ENCODE measurements at regions not wholly inside any gene's neighbourhood (a gene's known extent, or its start where the extent isn't known, plus 50 kb on each side); places are given as distances from the start of the nearest gene placed in this dataset.

DNA sequence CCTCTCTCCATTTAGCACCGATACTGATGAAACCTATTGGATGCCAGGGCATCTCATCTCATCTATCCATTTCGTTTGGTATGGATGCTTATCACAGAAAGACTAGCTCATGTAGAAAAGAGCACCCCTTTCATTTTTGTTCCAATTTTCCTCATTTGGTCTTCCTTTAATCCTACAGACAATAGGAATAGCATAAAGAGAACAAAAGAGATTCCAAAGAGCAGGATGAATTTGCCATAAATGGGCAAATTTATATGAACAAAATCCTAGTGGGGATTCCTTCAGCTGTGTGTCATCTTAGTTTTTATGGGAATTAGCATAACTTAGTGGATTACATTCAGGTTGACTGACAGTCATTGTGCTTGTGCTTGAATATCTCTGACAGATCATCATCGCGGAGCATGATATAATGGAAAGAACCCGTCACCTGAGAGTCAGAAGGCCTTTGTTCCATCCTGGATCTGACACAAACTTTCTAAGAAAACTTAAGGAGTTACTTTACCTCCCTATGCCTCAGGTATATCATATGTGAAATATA is 777.5 kb upstream of the ADGRL2 start:
- no peak for TF ChIP-seq EZH2phosphoT487 (IDR thresholded peaks at IDR 0.05; ENCODE audit: low read length)
- TF ChIP-seq CTCF (IDR thresholded peaks at IDR 0.05; ENCODE audit: low read length), result no peak

Measured in MM.1S (cell line).